DND-41 (cell line): ENCODE measurements at regions not wholly inside any gene's neighbourhood (a gene's known extent, or its start where the extent isn't known, plus 50 kb on each side); places are given as distances from the start of the nearest gene placed in this dataset.
"Not testable (repeated sequence)": the region's sequence is repeated elsewhere in the genome, so short reads cannot be mapped to it uniquely, and the experiment has no call there.

Experiments
- ATAC-seq: fragments of 200-7000 bp; cut with Tn5 transposase; 3 replicates; pipeline ENCODE4 v1.9.1; 2021; ENCODE audit warnings: low read depth; ENCODE audit not compliant: insufficient read depth
- DNase-seq: peaks from one replicate; pipeline ENCODE4 v3.0.0-alpha.2; 2020
- H2AFZ ChIP-seq: 2 replicates; pipeline ENCODE4 v1.6.0; 2012; ENCODE audit warnings: low read depth, low read length
- H3K27ac ChIP-seq: 2 replicates; pipeline ENCODE4 v1.5.1; 2012; ENCODE audit warnings: low read length, inconsistent platforms
- H3K27me3 ChIP-seq: fragments of 200-600 bp; sonication (generic); 2 replicates; pipeline ENCODE4 v1.6.0; 2012; ENCODE audit warnings: low read length, mild to moderate bottlenecking, inconsistent platforms; ENCODE audit not compliant: insufficient read depth, poor library complexity
- H3K36me3 ChIP-seq: 2 replicates; pipeline ENCODE4 v1.5.1; 2012; ENCODE audit warnings: low read length, inconsistent platforms; ENCODE audit not compliant: insufficient read depth
- H3K4me1 ChIP-seq: 2 replicates; pipeline ENCODE4 v1.5.1; 2012; ENCODE audit warnings: mild to moderate bottlenecking, low read length; ENCODE audit not compliant: insufficient read depth
- H3K4me2 ChIP-seq: 2 replicates; pipeline ENCODE4 v1.6.0; 2012; ENCODE audit warnings: mild to moderate bottlenecking, moderate library complexity, low read length, inconsistent platforms; ENCODE audit not compliant: insufficient read depth
- H3K4me3 ChIP-seq, 2 experiments: fragments of 200-600 bp in 1 of 2; shearing (Covaris generic) in 1 of 2; 2 replicates each; pipeline ENCODE4 v1.5.1; 2012 to 2016; ENCODE audit warnings: inconsistent platforms in 2 of 2, low read length in 2 of 2, mild to moderate bottlenecking in 2 of 2, low read depth in 1 of 2, moderate library complexity in 1 of 2
- H3K79me2 ChIP-seq: 2 replicates; pipeline ENCODE4 v1.6.0; 2012; ENCODE audit warnings: low read length, inconsistent platforms; ENCODE audit not compliant: insufficient read depth
- H3K9ac ChIP-seq: 2 replicates; pipeline ENCODE4 v1.6.0; 2012; ENCODE audit warnings: low read depth, mild to moderate bottlenecking, inconsistent platforms, low read length, moderate library complexity
- H3K9me3 ChIP-seq: 2 replicates; pipeline ENCODE4 v1.5.1; 2012; ENCODE audit warnings: low read length, moderate library complexity, mild to moderate bottlenecking, inconsistent platforms; ENCODE audit not compliant: insufficient read depth, severe bottlenecking
- H4K20me1 ChIP-seq: 2 replicates; pipeline ENCODE4 v1.6.0; 2012; ENCODE audit warnings: low read length; ENCODE audit not compliant: insufficient read depth
- EZH2 ChIP-seq: IDR thresholded peaks from 3 replicates; pipeline ENCODE4 v1.6.1; 2012; ENCODE audit warnings: borderline replicate concordance, low read depth, mild to moderate bottlenecking, moderate library complexity, low read length, inconsistent platforms; ENCODE audit not compliant: severe bottlenecking
- TF ChIP-seq, protein P1 (sequence below): IDR thresholded peaks from 2 replicates; pipeline ENCODE4 v1.5.1; 2012; ENCODE audit warnings: borderline replicate concordance, low read length, moderate library complexity, mild to moderate bottlenecking; ENCODE audit not compliant: poor library complexity, severe bottlenecking; ENCODE audit errors: extremely low read depth

DNA sequence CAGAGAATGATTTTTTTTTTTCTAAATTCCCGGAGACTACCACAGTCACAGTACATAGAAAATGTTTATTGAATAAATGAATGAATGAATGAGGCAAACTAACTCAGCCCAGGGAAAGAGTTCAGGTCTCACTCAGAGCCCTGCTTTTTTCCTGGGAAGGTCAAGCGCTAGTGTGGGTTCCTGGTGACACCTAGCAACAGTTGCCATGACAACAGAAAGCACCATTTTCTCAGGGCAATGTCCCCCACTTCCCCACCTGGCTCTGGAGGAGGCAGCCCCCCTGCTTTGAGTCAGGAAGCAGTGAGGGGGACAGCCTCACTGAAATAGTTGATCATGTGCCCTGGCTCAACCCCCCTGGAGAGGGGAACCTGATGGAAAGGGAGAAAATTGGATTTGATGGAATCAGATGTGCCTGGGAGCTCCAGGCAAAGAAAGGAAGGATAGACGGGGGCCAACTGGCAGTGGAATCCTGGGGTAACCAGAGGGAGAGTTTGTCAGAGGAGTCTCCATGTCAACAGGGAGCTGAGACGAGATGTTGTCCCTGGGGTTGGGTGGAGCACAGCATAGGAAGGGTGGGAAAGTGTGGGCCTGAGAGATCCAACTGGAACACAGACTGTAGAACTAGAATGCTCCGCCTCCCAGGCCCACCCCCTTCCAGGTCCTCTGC is 242.2 kb upstream of the CCL2 start:
- Histone ChIP-seq H3K9ac (no peak overlapping the region), H4K20me1 (no peaks in the 10 kb centered on the region), H3K4me3 (no peak overlapping the region), H3K4me1 (no peaks in the 10 kb centered on the region), H3K36me3 (no peaks in the 10 kb centered on the region), H2AFZ (no peak overlapping the region), H3K27me3 (peaks cover 5% of the 10 kb centered on the region), H3K27ac (no peak overlapping the region), H3K9me3 (no peaks in the 10 kb centered on the region), H3K4me2 (no peak overlapping the region), H3K79me2 (no peaks in the 10 kb centered on the region)
- ATAC-seq (no peak), DNase-seq (no peak)
- no peak for TF ChIP-seq EZH2
- TF ChIP-seq, protein P1, sequence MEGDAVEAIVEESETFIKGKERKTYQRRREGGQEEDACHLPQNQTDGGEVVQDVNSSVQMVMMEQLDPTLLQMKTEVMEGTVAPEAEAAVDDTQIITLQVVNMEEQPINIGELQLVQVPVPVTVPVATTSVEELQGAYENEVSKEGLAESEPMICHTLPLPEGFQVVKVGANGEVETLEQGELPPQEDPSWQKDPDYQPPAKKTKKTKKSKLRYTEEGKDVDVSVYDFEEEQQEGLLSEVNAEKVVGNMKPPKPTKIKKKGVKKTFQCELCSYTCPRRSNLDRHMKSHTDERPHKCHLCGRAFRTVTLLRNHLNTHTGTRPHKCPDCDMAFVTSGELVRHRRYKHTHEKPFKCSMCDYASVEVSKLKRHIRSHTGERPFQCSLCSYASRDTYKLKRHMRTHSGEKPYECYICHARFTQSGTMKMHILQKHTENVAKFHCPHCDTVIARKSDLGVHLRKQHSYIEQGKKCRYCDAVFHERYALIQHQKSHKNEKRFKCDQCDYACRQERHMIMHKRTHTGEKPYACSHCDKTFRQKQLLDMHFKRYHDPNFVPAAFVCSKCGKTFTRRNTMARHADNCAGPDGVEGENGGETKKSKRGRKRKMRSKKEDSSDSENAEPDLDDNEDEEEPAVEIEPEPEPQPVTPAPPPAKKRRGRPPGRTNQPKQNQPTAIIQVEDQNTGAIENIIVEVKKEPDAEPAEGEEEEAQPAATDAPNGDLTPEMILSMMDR, result no peak

DNA sequence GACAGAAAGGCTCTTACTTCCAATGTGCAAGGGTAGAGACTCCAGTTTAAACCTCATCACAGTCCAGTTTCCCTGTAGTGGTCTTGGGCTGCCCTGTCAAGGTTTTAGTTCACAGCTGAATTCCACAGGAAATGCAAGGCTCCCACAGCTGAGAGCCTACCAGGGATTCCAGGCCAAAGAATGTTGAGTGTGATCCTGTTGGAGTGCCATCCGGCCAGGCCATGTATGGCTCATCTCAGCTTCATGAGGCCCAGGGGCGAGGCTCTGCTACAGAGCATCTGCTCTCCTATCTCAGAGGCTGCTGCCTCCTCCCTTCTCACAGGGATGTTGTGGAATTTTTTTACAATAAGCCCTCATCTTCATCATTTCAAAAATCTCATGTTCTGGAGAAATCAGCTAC is 239.8 kb upstream of the CCL2 start:
- Histone ChIP-seq H2AFZ (no peak overlapping the region), H3K9ac (no peak overlapping the region), H3K27ac (no peak overlapping the region), H3K4me1 (no peaks in the 10 kb centered on the region), H3K79me2 (no peaks in the 10 kb centered on the region), H3K36me3 (no peaks in the 10 kb centered on the region), H3K9me3 (no peaks in the 10 kb centered on the region), H4K20me1 (no peaks in the 10 kb centered on the region), H3K27me3 (peaks cover 10% of the 10 kb centered on the region), H3K4me3 (no peak overlapping the region), H3K4me2 (no peak overlapping the region)
- no peak for ATAC-seq
- TF ChIP-seq EZH2, result no peak
- TF ChIP-seq, protein P1, result no peak
- DNase-seq, result no peak

DNA sequence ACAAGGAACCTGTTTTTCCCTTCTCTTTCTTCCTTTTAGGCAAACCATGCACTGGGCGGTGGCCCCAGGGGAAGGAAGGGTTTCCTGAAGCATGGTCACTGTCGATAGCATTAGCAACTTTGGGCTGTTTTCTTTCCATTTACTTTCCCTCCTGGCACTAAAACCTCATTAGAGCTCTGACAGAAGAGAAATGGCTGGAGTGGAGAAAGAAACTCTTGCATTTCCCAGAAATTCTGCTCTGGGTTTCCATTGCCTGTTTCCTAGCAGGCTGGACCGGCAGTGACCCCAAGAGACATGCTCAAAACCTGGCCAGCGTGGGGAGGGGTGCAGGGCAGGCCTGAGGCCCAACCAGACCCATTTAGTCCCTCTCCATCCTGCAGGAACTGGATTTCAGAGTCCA is 230.7 kb upstream of the CCL2 start:
- DNase-seq (no peak), ATAC-seq (no peak)
- no peaks in the 10 kb centered on the region for H3K9me3 ChIP-seq
- no peak overlapping the region for H3K4me3 ChIP-seq
- H3K27me3 ChIP-seq, result peaks cover 19% of the 10 kb centered on the region
- no peak overlapping the region for H2AFZ ChIP-seq
- TF ChIP-seq EZH2, result no peak
- TF ChIP-seq, protein P1, result no peak
- no peak overlapping the region for H3K4me2 ChIP-seq
- no peak overlapping the region for H3K9ac ChIP-seq
- no peak overlapping the region for H3K27ac ChIP-seq
- no peaks in the 10 kb centered on the region for H3K36me3 ChIP-seq
- no peaks in the 10 kb centered on the region for H3K79me2 ChIP-seq
- H3K4me1 ChIP-seq, result no peaks in the 10 kb centered on the region
- no peaks in the 10 kb centered on the region for H4K20me1 ChIP-seq

DNA sequence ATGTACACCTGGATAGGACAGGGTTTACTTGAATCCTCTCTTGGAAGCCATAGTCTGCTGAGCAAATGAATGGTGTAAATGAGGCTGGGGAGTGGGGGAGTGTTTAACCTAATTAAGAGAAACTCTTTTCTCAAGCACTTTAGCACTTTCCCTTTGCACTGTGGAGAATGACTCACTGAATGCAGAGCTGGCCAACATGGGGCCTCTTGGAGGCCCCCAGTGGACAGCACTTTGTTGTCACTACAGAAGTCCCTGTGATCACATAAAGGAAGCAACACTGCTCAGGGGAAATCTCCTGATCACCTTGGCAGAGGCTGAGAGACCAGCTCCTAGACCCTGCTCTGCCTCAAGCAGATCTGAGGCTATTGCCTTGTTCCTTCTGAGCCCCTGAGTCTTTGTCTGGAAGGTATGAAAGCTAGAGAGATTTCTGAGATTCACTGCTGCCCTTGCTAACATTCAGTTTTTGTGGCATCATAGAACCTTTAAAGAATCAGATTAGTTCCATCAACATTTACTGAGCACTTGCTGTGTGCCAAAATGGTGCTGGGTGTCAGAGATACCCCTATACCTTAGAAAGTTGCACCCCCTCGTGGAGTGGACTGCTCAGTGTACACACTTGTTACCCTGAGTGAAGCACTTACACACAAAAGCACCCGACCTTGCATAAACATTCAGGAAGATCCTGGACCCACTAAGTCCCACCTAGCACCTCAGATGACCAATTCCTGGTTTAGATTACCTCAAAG is 230.1 kb upstream of the CCL2 start:
- Histone ChIP-seq H3K4me3 (no peak overlapping the region), H3K9me3 (no peaks in the 10 kb centered on the region), H3K9ac (no peak overlapping the region), H3K27me3 (peaks cover 19% of the 10 kb centered on the region), H3K27ac (no peak overlapping the region), H2AFZ (no peak overlapping the region), H3K4me2 (no peak overlapping the region), H3K4me1 (no peaks in the 10 kb centered on the region), H4K20me1 (no peaks in the 10 kb centered on the region), H3K79me2 (no peaks in the 10 kb centered on the region), H3K36me3 (no peaks in the 10 kb centered on the region)
- no peak for TF ChIP-seq EZH2
- TF ChIP-seq, protein P1, result no peak
- DNase-seq (no peak), ATAC-seq (no peak)

DNA sequence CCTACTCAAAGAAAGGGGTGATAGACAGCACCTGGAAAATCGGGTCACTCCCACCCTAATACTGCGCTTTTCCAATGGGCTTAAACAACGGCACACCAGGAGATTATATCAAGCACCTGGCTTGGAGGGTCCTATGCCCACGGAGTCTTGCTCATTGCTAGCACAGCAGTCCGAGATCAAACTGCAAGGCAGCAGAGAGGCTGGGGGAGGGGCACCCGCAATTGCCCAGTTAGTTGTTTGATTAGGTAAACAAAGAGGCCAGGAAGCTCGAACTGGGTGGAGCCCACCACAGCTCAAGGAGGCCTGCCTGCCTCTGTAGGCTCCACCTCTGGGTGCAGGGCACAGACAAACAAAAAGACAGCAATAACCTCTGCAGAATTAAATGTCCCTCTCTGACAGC is 224.5 kb upstream of the CCL2 start:
- not testable (repeated sequence) for DNase-seq, H3K36me3 ChIP-seq, H2AFZ ChIP-seq, H3K79me2 ChIP-seq, H3K4me3 ChIP-seq, H3K27ac ChIP-seq, H4K20me1 ChIP-seq, H3K4me1 ChIP-seq, ATAC-seq, H3K9me3 ChIP-seq, H3K9ac ChIP-seq, H3K27me3 ChIP-seq, H3K4me2 ChIP-seq
